Retinal pigment epithelial cell (primary cell): ENCODE measurements at regions not wholly inside any gene's neighbourhood (a gene's known extent, or its start where the extent isn't known, plus 50 kb on each side); places are given as distances from the start of the nearest gene placed in this dataset.
A peak's percentile ranks its signal among the peaks of the same experiment; 100 is the strongest.

Source experiments
- DNase-seq: peaks from one replicate; pipeline ENCODE4 v3.0.0-alpha.2; 2010; ENCODE audit warnings: low read depth
- H3K4me3 ChIP-seq: 2 replicates; pipeline ENCODE4 v1.5.1; 2011; ENCODE audit warnings: mild to moderate bottlenecking, low read length, control low read depth, moderate library complexity
- CTCF ChIP-seq: conservative IDR thresholded peaks from 2 replicates; pipeline ENCODE4 v1.5.1; 2011; ENCODE audit warnings: low read depth, low read length, control low read depth, inconsistent platforms

GRCh38 chr5:68962757-68963484 is 130.9 kb upstream of the SLC30A5 start:
- peak; percentile 11 for DNase-seq
- peak; percentile 93 for TF ChIP-seq CTCF
- no peak overlapping the region for H3K4me3 ChIP-seq

GRCh38 chr5:68964679-68965078 is 129.1 kb upstream of the SLC30A5 start:
- DNase-seq: no peak
- TF ChIP-seq CTCF: no peak
- no peak overlapping the region for H3K4me3 ChIP-seq

- no peak for TF ChIP-seq CTCF
- DNase-seq: no peak
- H3K4me3 ChIP-seq: no peak overlapping the region
Measured at GRCh38 chr5:68965926-68966325, 127.9 kb upstream of the SLC30A5 start.

- TF ChIP-seq CTCF: no peak
- no peak overlapping the region for H3K4me3 ChIP-seq
- no peak for DNase-seq
Measured at GRCh38 chr5:68966596-68966995, 127.2 kb upstream of the SLC30A5 start.

GRCh38 chr5:68968429-68968828 is 125.4 kb upstream of the SLC30A5 start:
- DNase-seq: no peak
- H3K4me3 ChIP-seq: no peak overlapping the region
- no peak for TF ChIP-seq CTCF

- no peak for TF ChIP-seq CTCF
- no peak for DNase-seq
- H3K4me3 ChIP-seq: no peak overlapping the region
Measured at GRCh38 chr5:68970617-68971016, 123.2 kb upstream of the SLC30A5 start.

GRCh38 chr5:68973696-68974095 is 120.1 kb upstream of the SLC30A5 start:
- H3K4me3 ChIP-seq: no peak overlapping the region
- DNase-seq: no peak
- no peak for TF ChIP-seq CTCF
